ENCODE measurements at regions not wholly inside any gene's neighbourhood (a gene's known extent, or its start where the extent isn't known, plus 50 kb on each side); places are given as distances from the start of the nearest gene placed in this dataset.

- DNase-seq = peak; percentile 64 to 80
- no peaks in the 10 kb centered on the region for H3K27me3 ChIP-seq
- H3K4me1 ChIP-seq = peaks cover 17% of the 10 kb centered on the region; the same call in 1 of the 2 replicates
- peak overlapping the region; percentile 42 for H3K4me3 ChIP-seq
- H3K9me3 ChIP-seq (replicated peaks) = no peaks in the 10 kb centered on the region; the same call in 1 of the 2 replicates
- no peak overlapping the region; the same call in 1 of the 2 replicates for H3K27ac ChIP-seq
- H3K36me3 ChIP-seq = no peaks in the 10 kb centered on the region
These were observed 54.6 kb upstream of the POU2F1 start for GRCh38 chr1:167165948-167166689.

DNA sequence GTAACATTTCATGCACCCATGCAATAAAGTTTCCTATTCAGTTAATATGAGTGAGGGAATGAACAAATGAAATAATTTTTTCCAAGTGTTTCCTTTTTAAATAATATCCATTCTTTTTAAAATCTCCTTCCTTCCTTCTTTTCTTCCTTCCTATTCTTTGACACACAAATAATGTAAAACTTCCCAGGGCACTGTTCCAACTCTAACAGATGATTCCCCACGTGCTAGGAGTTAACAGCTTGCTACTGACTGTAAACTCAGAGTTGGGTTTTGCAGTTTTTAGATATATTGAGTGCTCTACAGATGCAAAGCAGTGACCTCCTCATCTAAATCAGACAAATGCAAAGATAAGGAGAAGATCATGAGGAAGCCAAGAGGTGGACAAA is 54.0 kb upstream of the POU2F1 start:
- peak in 1 of 2 experiments; percentile 8 for DNase-seq
- no peaks in the 10 kb centered on the region; the same call in 1 of the 2 replicates for H3K9me3 ChIP-seq (replicated peaks)
- no peak overlapping the region for H3K27ac ChIP-seq
- H3K27me3 ChIP-seq = no peaks in the 10 kb centered on the region
- no peak overlapping the region; the same call in 1 of the 2 replicates for H3K4me3 ChIP-seq
- no peaks in the 10 kb centered on the region for H3K36me3 ChIP-seq
- peaks cover 17% of the 10 kb centered on the region; the same call in 1 of the 2 replicates for H3K4me1 ChIP-seq

DNA sequence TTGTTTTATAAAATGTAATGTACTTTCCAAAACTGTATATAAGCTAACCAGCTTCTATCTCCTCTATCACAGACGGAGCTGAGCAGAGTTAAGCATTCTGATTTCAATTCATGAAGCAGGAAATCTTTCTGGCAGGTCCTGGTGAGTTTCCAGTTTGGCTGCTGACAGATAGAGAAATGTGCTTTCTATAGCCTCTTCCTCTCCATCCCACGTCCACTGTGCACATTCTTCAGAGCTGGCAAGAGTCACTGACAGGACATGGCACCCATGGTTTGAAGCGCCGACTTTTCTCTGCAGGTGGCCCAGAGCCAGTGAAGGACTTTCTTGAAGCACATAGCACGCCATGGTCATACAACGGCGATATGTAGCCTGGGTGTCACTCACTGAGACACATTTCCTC is 52.3 kb upstream of the POU2F1 start:
- DNase-seq = no peak
- Histone ChIP-seq H3K27me3 (no peaks in the 10 kb centered on the region), H3K27ac (no peak overlapping the region), H3K4me3 (no peak overlapping the region), H3K4me1 (peaks cover 13% of the 10 kb centered on the region; the same call in 1 of the 2 replicates), H3K36me3 (no peaks in the 10 kb centered on the region), H3K9me3 (replicated peaks) (no peaks in the 10 kb centered on the region; the same call in 1 of the 2 replicates)

- no peak for DNase-seq
- no peaks in the 10 kb centered on the region for H3K36me3 ChIP-seq
- no peaks in the 10 kb centered on the region for H3K27me3 ChIP-seq
- no peaks in the 10 kb centered on the region; the same call in 1 of the 2 replicates for H3K9me3 ChIP-seq (replicated peaks)
- no peak overlapping the region for H3K27ac ChIP-seq
- H3K4me1 ChIP-seq = peaks cover 13% of the 10 kb centered on the region; the same call in 1 of the 2 replicates
- no peak overlapping the region for H3K4me3 ChIP-seq
These were observed 51.0 kb upstream of the POU2F1 start for GRCh38 chr1:167169642-167170041.

Data from SJCRH30 (cell line).